SK-N-SH (cell line): ENCODE measurements at regions not wholly inside any gene's neighbourhood (a gene's known extent, or its start where the extent isn't known, plus 50 kb on each side); places are given as distances from the start of the nearest gene placed in this dataset.

Experiments used
- CTCF ChIA-PET: fragments of 300-600, 350-600 bp; formaldehyde crosslinking; extraction: SDS; loops from one replicate; lab custom pipeline; 2021; lab: Yijun Ruan, JAX
- POLR2A ChIA-PET: fragments of 350-600 bp; sonication (Branson Sonifier 250); formaldehyde crosslinking; extraction: SDS; loops from one replicate; lab custom pipeline; 2020; ENCODE audit warnings: antibody characterized with exemption, inconsistent platforms; lab: Yijun Ruan, JAX
- DNase-seq: peaks from one replicate; pipeline ENCODE4 v3.0.0; 2012
- H2AFZ ChIP-seq: fragments of 200-600 bp; sonication (generic); 2 replicates; pipeline ENCODE4 v1.8.1; 2016; ENCODE audit warnings: antibody characterized with exemption, mild to moderate bottlenecking, low read depth
- H3F3A ChIP-seq: fragments of 200-600 bp; sonication (generic); replicated peaks from 2 replicates; pipeline ENCODE3; 2016; ENCODE audit warnings: antibody characterized with exemption, mild to moderate bottlenecking; ENCODE audit not compliant: insufficient read depth
- H3K27ac ChIP-seq, 2 experiments: fragments of 200-500 bp in 1 of 2; fragments of 200-600 bp in 1 of 2; sonication (Bioruptor generic) in 1 of 2; sonication (generic), shearing (Covaris generic) in 1 of 2; 2 replicates each; pipeline versions ENCODE4 v1.5.1 to v1.6.1; 2014 to 2016; ENCODE audit warnings: low read depth in 2 of 2, inconsistent platforms in 1 of 2, low read length in 1 of 2, mild to moderate bottlenecking in 1 of 2, mixed read lengths in 1 of 2
- H3K27me3 ChIP-seq: fragments of 200-600 bp; sonication (generic), shearing (Covaris generic); 2 replicates; pipeline ENCODE4 v1.6.1; 2016; ENCODE audit warnings: mixed run types; ENCODE audit not compliant: insufficient read depth
- H3K36me3 ChIP-seq, 2 experiments: fragments of 200-500 bp in 1 of 2; fragments of 200-600 bp in 1 of 2; sonication (Bioruptor generic) in 1 of 2; sonication (generic) in 1 of 2; replicated peaks in 1 of 2; 2 replicates each; pipeline versions ENCODE3 to v1.5.1; 2014 to 2016; ENCODE audit warnings: low read length in 1 of 2, mild to moderate bottlenecking in 1 of 2; ENCODE audit not compliant: insufficient read depth in 2 of 2, control insufficient read depth in 1 of 2
- H3K4me1 ChIP-seq, 2 experiments: fragments of 200-500 bp in 1 of 2; fragments of 200-600 bp in 1 of 2; sonication (Bioruptor generic) in 1 of 2; sonication (generic), shearing (Covaris generic) in 1 of 2; 2 replicates each; pipeline versions ENCODE4 v1.5.1 to v1.6.1; 2014 to 2016; ENCODE audit warnings: low read depth in 1 of 2, low read length in 1 of 2, mixed run types in 1 of 2; ENCODE audit not compliant: insufficient read depth in 2 of 2, control insufficient read depth in 1 of 2
- H3K4me2 ChIP-seq: fragments of 200-600 bp; sonication (generic), shearing (Covaris generic); 2 replicates; pipeline ENCODE4 v1.6.1; 2017; ENCODE audit warnings: mixed run types
- H3K4me3 ChIP-seq, 2 experiments: fragments of 200-500 bp in 1 of 2; fragments of 200-600 bp in 1 of 2; sonication (Bioruptor generic) in 1 of 2; sonication (generic), shearing (Covaris generic) in 1 of 2; 2 replicates each; pipeline versions ENCODE4 v1.5.1 to v1.8.1; 2014 to 2016; ENCODE audit warnings: low read depth in 2 of 2, inconsistent platforms in 1 of 2, low read length in 1 of 2, mild to moderate bottlenecking in 1 of 2, mixed read lengths in 1 of 2, moderate library complexity in 1 of 2
- H3K79me2 ChIP-seq: fragments of 200-600 bp; sonication (generic); 2 replicates; pipeline ENCODE4 v1.8.1; 2017; ENCODE audit warnings: mild to moderate bottlenecking; ENCODE audit not compliant: insufficient read depth
- H3K9ac ChIP-seq: fragments of 200-600 bp; sonication (generic); 2 replicates; pipeline ENCODE4 v1.6.1; 2017; ENCODE audit warnings: mixed run types
- H3K9me2 ChIP-seq: fragments of 200-600 bp; sonication (generic); 2 replicates; pipeline ENCODE4 v1.6.1; 2017; ENCODE audit warnings: mixed run types
- H3K9me3 ChIP-seq: fragments of 200-600 bp; sonication (generic); 2 replicates; pipeline ENCODE4 v1.6.1; 2017; ENCODE audit warnings: mixed run types, mild to moderate bottlenecking, moderate library complexity
- H4K20me1 ChIP-seq: fragments of 200-600 bp; sonication (generic); 2 replicates; pipeline ENCODE4 v1.6.1; 2017; ENCODE audit warnings: mild to moderate bottlenecking, mixed run types; ENCODE audit not compliant: insufficient read depth
- CHD2 ChIP-seq: fragments of 150-350 bp; IDR thresholded peaks from 2 replicates; pipeline ENCODE4 v1.6.1; 2018; ENCODE audit warnings: low read length; ENCODE audit not compliant: partially characterized antibody
- EZH2phosphoT487 ChIP-seq: fragments of 200-600 bp; sonication (generic); IDR thresholded peaks from 2 replicates; pipeline ENCODE4 v1.6.1; 2017; ENCODE audit warnings: low read depth, mixed run types, mild to moderate bottlenecking, antibody characterized with exemption, moderate library complexity, borderline replicate concordance
- GATA2 ChIP-seq: sonication (generic); formaldehyde crosslinking; IDR thresholded peaks from 2 replicates; pipeline ENCODE4 v1.5.0; 2020; ENCODE audit warnings: mild to moderate bottlenecking, missing genetic modification reagents
- MAX ChIP-seq: IDR thresholded peaks from 2 replicates; pipeline ENCODE4 v1.4.0; 2012; ENCODE audit warnings: low read depth
- MEF2A ChIP-seq: IDR thresholded peaks from 2 replicates; pipeline ENCODE4 v1.4.0; 2012; ENCODE audit warnings: low read depth, borderline replicate concordance
- NFIC ChIP-seq: IDR thresholded peaks from 2 replicates; pipeline ENCODE4 v1.4.0; 2012; ENCODE audit warnings: borderline replicate concordance
- NRF1 ChIP-seq: IDR thresholded peaks from 2 replicates; pipeline ENCODE4 v1.6.1; 2012; ENCODE audit warnings: low read depth, mild to moderate bottlenecking, low read length
- PBX3 ChIP-seq: IDR thresholded peaks from 2 replicates; pipeline ENCODE4; 2012
- RAD21 ChIP-seq: IDR thresholded peaks from 2 replicates; pipeline ENCODE4 v1.6.1; 2012; ENCODE audit warnings: mild to moderate bottlenecking, low read length
- RFX5 ChIP-seq: IDR thresholded peaks from 2 replicates; pipeline ENCODE4 v1.6.1; 2012; ENCODE audit warnings: mild to moderate bottlenecking, improper control_type of control experiment, low read length
- RXRA ChIP-seq: IDR thresholded peaks from 2 replicates; pipeline ENCODE4 v1.4.0; 2012; ENCODE audit warnings: low read depth, mild to moderate bottlenecking, borderline replicate concordance
- SIN3A ChIP-seq: IDR thresholded peaks from 2 replicates; pipeline ENCODE4 v1.6.1; 2012; ENCODE audit warnings: low read depth, mild to moderate bottlenecking, low read length, moderate library complexity, borderline replicate concordance
- TAF1 ChIP-seq: IDR thresholded peaks from 2 replicates; pipeline ENCODE4 v1.6.1; 2012; ENCODE audit warnings: low read depth, mild to moderate bottlenecking, low read length, moderate library complexity, borderline replicate concordance
- TEAD4 ChIP-seq: IDR thresholded peaks from 2 replicates; pipeline ENCODE4 v1.4.0; 2012; ENCODE audit warnings: mild to moderate bottlenecking, borderline replicate concordance; ENCODE audit not compliant: insufficient read depth
- USF1 ChIP-seq: IDR thresholded peaks from 2 replicates; pipeline ENCODE4 v1.4.0; 2012; ENCODE audit warnings: low read depth, borderline replicate concordance
- YY1 ChIP-seq: IDR thresholded peaks from 2 replicates; pipeline ENCODE4 v1.4.0; 2012; ENCODE audit warnings: low read depth, mild to moderate bottlenecking
- WGBS: methylation state at CpG from one replicate; pipeline ENCODE4 v1.1.6; 2017; ENCODE audit warnings: low lambda C conversion rate; 5-methylcytosine and 5-hydroxymethylcytosine counted together

- Histone ChIP-seq H3K9me3 (no peaks in the 10 kb centered on the region), H3K4me1 (no peaks in the 10 kb centered on the region), H3F3A (no peaks in the 10 kb centered on the region), H2AFZ (no peak overlapping the region), H3K79me2 (no peaks in the 10 kb centered on the region), H3K4me2 (no peak overlapping the region), H3K27ac (no peak overlapping the region), H4K20me1 (no peaks in the 10 kb centered on the region), H3K36me3 (no peaks in the 10 kb centered on the region), H3K9ac (no peak overlapping the region), H3K27me3 (no peaks in the 10 kb centered on the region), H3K9me2 (no peaks in the 10 kb centered on the region), H3K4me3 (no peak overlapping the region)
- POLR2A ChIA-PET: no interaction called here
- CTCF ChIA-PET: no interaction called here
- TF ChIP-seq PBX3: no peak
- TF ChIP-seq USF1: no peak
- TF ChIP-seq RAD21: no peak
- TF ChIP-seq NFIC: no peak
- no peak for TF ChIP-seq NRF1
- no peak for TF ChIP-seq RFX5
- no peak for TF ChIP-seq CHD2
- TF ChIP-seq MEF2A: no peak
- no peak for TF ChIP-seq GATA2 (CRISPR knock-in tag)
- TF ChIP-seq MAX: no peak
- no peak for TF ChIP-seq YY1
- no peak for TF ChIP-seq TAF1
- no peak for TF ChIP-seq EZH2phosphoT487
- no peak for TF ChIP-seq RXRA
- no peak for DNase-seq
These were observed 193.9 kb upstream of the EYS start for GRCh38 chr6:65900928-65901327.

- no peak overlapping the region for H3K4me3 ChIP-seq
- CTCF ChIA-PET: no interaction called here
- POLR2A ChIA-PET: no interaction called here
These were observed 189.1 kb upstream of the EYS start for GRCh38 chr6:65896140-65896539.

More at GRCh38 chr6:65896140-65896539, 189.1 kb upstream of the EYS start:
- Histone ChIP-seq H3F3A (no peaks in the 10 kb centered on the region), H3K79me2 (no peaks in the 10 kb centered on the region), H3K27ac (no peak overlapping the region), H3K9me2 (no peaks in the 10 kb centered on the region), H4K20me1 (no peaks in the 10 kb centered on the region), H3K9me3 (no peaks in the 10 kb centered on the region), H3K4me1 (no peaks in the 10 kb centered on the region), H3K9ac (no peak overlapping the region), H3K4me2 (no peak overlapping the region), H3K36me3 (no peaks in the 10 kb centered on the region), H2AFZ (no peak overlapping the region), H3K27me3 (no peaks in the 10 kb centered on the region)
- 0% methylated on average over 1 of the region's 1 CpG for WGBS
- TF ChIP-seq TAF1 (no peak), PBX3 (no peak), USF1 (no peak), TEAD4 (no peak), SIN3A (no peak)
- DNase-seq: no peak
